Spinal cord (tissue), 9 donors: ENCODE measurements at regions not wholly inside any gene's neighbourhood (a gene's known extent, or its start where the extent isn't known, plus 50 kb on each side); places are given as distances from the start of the nearest gene placed in this dataset.

Source experiments
- DNase-seq, 6 donors: peaks; one replicate each; pipeline versions ENCODE4 v3.0.0 to v3.0.0-alpha.2; 2013 to 2015; ENCODE audit warnings: low spot score in 6 of 6, low read depth in 4 of 6
- H3K27ac ChIP-seq: one replicate; pipeline ENCODE4 v1.5.1; 2013; ENCODE audit warnings: low read depth, low read length, control low read depth
- H3K27me3 ChIP-seq: one replicate; pipeline ENCODE4 v1.6.1; 2013; ENCODE audit warnings: low read length; ENCODE audit not compliant: control insufficient read depth, insufficient read depth
- H3K36me3 ChIP-seq: one replicate; pipeline ENCODE4 v1.6.1; 2013; ENCODE audit warnings: low read length; ENCODE audit not compliant: control insufficient read depth, insufficient read depth
- H3K4me1 ChIP-seq: one replicate; pipeline ENCODE4 v1.6.1; 2013; ENCODE audit warnings: low read length; ENCODE audit not compliant: control insufficient read depth, insufficient read depth
- H3K4me3 ChIP-seq: one replicate; pipeline ENCODE4 v1.5.1; 2013; ENCODE audit warnings: low read depth, low read length, control low read depth
- H3K9me3 ChIP-seq: one replicate; pipeline ENCODE4 v1.6.1; 2013; ENCODE audit warnings: low read length; ENCODE audit not compliant: control insufficient read depth, insufficient read depth
- WGBS: methylation state at CpG from one replicate; pipeline ENCODE4 v1.1.5; 2013; ENCODE audit warnings: missing lambda C conversion rate; ENCODE audit not compliant: insufficient coverage; 5-methylcytosine and 5-hydroxymethylcytosine counted together
- donor health status: healthy.

DNA sequence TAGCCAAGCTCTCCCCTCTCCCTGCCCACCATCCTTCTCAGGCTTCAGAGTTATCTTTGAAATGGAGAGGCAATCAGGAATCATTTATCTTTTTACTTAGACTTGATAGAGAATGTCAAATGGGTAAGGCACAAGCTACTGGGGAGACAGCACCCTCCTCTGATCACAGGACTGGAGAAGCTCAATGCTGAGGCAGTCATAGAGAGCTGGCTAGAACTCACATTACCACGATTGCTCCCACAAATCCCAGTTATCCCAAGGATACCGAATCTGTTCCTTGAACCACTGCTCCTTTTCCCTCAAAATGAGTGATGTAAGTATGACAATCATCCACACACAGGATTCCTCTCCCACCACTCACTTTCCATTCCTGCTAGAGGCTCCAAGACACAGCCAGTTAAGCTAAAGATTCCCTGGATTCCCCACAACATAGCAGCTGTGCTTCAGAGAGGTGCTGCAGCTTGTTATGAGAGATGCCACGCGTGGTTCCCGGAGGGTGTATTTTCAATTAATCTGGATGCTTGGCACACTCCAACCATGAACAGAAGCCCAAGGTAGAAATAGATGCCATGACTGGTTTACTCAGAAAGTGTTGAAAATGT is 96.2 kb upstream of the VGLL2 start:
- Histone ChIP-seq H3K27me3 (no peaks in the 10 kb centered on the region), H3K27ac (no peak overlapping the region), H3K9me3 (no peaks in the 10 kb centered on the region), H3K4me1 (no peaks in the 10 kb centered on the region), H3K36me3 (no peaks in the 10 kb centered on the region), H3K4me3 (no peak overlapping the region)
- no CpG with 5 or more reads among the region's 5 CpGs for WGBS
- DNase-seq, result peak in 3 of 6 donors; percentile 19 to 86 (median 61)

GRCh38 chr6:117169781-117170281 is 95.5 kb upstream of the VGLL2 start:
- WGBS, result no CpG with 5 or more reads among the region's 1 CpG
- DNase-seq, result peak in 3 of 6 donors; percentile 10 to 70 (median 34)
- Histone ChIP-seq H3K4me3 (no peak overlapping the region), H3K36me3 (no peaks in the 10 kb centered on the region), H3K9me3 (no peaks in the 10 kb centered on the region), H3K4me1 (no peaks in the 10 kb centered on the region), H3K27me3 (no peaks in the 10 kb centered on the region), H3K27ac (no peak overlapping the region)

- no peaks in the 10 kb centered on the region for H3K9me3 ChIP-seq
- H3K4me3 ChIP-seq, result no peak overlapping the region
- no peaks in the 10 kb centered on the region for H3K36me3 ChIP-seq
- H3K27me3 ChIP-seq, result no peaks in the 10 kb centered on the region
- no peak overlapping the region for H3K27ac ChIP-seq
- DNase-seq, result no peak
- no peaks in the 10 kb centered on the region for H3K4me1 ChIP-seq
Observed at GRCh38 chr6:117174835-117175360, 90.5 kb upstream of the VGLL2 start.

DNA sequence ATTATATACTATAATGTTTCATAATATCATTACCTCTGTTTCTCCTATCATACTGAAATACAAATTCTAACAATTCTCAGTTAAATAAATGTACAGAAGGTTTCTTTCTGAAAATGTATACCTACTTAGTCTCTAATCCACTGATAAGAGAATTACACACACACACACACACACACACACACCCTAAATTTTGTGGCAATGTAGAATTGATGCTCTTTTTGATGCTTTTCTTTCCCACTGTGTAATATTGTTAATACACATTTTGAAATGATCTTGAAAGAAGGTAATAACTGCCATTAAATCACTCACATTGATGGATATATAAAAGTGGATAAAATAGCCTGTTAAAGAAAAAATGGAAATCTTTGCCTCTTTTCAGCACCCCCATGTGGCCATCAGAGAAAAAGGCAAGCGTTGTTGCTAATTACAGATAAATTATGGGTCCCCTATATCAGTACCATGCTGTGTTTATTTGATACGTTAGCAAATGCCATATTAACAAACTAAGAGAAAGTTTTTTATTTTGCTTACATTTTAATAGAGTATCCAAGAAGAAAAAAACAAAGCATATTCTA is 76.6 kb upstream of the VGLL2 start:
- Histone ChIP-seq H3K4me3 (no peak overlapping the region), H3K9me3 (no peaks in the 10 kb centered on the region), H3K36me3 (no peaks in the 10 kb centered on the region), H3K27me3 (no peaks in the 10 kb centered on the region), H3K27ac (no peak overlapping the region), H3K4me1 (no peaks in the 10 kb centered on the region)
- peak in 1 of 6 donors; percentile 38 for DNase-seq
- no CpG with 5 or more reads among the region's 2 CpGs for WGBS

DNA sequence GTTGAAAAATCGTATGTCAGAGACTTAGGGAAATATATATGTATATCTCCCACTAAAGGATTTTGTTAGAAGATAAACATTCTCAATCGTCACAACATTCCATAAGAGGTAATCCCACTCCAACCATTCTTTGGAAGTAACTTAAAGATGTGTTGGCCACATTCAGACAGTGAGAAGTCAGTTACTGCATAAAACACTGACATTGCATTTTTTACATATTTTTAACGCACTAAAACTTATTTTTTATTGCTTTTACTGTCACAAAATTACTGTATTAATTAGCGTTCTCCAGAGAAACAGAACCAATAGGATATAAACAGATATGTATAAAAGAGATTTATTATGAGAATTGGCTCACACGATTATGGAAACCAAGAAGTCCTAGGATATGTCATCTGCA is 74.3 kb upstream of the VGLL2 start:
- Histone ChIP-seq H3K27me3 (no peaks in the 10 kb centered on the region), H3K9me3 (no peaks in the 10 kb centered on the region), H3K27ac (no peak overlapping the region), H3K4me3 (no peak overlapping the region), H3K36me3 (no peaks in the 10 kb centered on the region), H3K4me1 (no peaks in the 10 kb centered on the region)
- DNase-seq, result no peak
- no CpG with 5 or more reads among the region's 5 CpGs for WGBS

- H3K27ac ChIP-seq, result no peak overlapping the region
Observed at GRCh38 chr6:117191448-117191847, 73.9 kb upstream of the VGLL2 start.

GRCh38 chr6:117194271-117194670 is 71.1 kb upstream of the VGLL2 start:
- Histone ChIP-seq H3K36me3 (no peaks in the 10 kb centered on the region), H3K27me3 (no peaks in the 10 kb centered on the region), H3K4me1 (no peaks in the 10 kb centered on the region), H3K27ac (no peak overlapping the region), H3K9me3 (no peaks in the 10 kb centered on the region), H3K4me3 (no peak overlapping the region)
- no CpG with 5 or more reads among the region's 2 CpGs for WGBS
- no peak for DNase-seq

More at GRCh38 chr6:117191448-117191847, 73.9 kb upstream of the VGLL2 start:
- Histone ChIP-seq H3K27me3 (no peaks in the 10 kb centered on the region), H3K4me1 (no peaks in the 10 kb centered on the region), H3K4me3 (no peak overlapping the region), H3K9me3 (no peaks in the 10 kb centered on the region), H3K36me3 (no peaks in the 10 kb centered on the region)
- no peak for DNase-seq
- WGBS, result no CpG with 5 or more reads among the region's 1 CpG

DNA sequence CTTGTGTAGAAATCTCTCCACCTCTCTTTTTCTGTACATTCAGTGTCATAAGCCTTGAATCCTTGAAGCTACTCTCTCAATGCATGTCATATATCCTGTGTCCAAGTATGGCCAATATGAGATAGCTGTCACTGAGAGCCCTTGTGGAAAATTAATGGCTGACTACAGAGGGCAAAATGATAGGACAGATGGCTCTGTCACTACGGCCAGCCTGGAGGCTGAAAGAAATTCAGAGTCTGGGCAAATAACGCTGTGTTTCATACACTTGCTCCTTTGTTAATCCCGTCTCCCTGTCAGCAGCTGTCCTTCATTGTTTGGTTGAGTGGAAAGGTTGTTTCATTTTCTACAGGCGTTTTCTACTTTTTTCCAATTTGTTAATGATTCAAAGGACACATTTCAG is 70.4 kb upstream of the VGLL2 start:
- peak in 3 of 6 donors; percentile 22 to 47 (median 46) for DNase-seq
- WGBS, result 29% methylated on average over 1 of the region's 4 CpGs
- Histone ChIP-seq H3K27me3 (no peaks in the 10 kb centered on the region), H3K4me1 (no peaks in the 10 kb centered on the region), H3K36me3 (no peaks in the 10 kb centered on the region), H3K4me3 (no peak overlapping the region), H3K27ac (no peak overlapping the region), H3K9me3 (no peaks in the 10 kb centered on the region)

GRCh38 chr6:117195728-117196127 is 69.6 kb upstream of the VGLL2 start:
- DNase-seq, result no peak
- no peaks in the 10 kb centered on the region for H3K4me1 ChIP-seq
- H3K27me3 ChIP-seq, result no peaks in the 10 kb centered on the region
- H3K27ac ChIP-seq, result no peak overlapping the region
- H3K9me3 ChIP-seq, result no peaks in the 10 kb centered on the region
- no peak overlapping the region for H3K4me3 ChIP-seq
- H3K36me3 ChIP-seq, result no peaks in the 10 kb centered on the region
- WGBS, result 62% methylated on average over 2 of the region's 3 CpGs

- Histone ChIP-seq H3K27ac (no peak overlapping the region), H3K4me3 (no peak overlapping the region), H3K27me3 (no peaks in the 10 kb centered on the region), H3K4me1 (no peaks in the 10 kb centered on the region), H3K36me3 (no peaks in the 10 kb centered on the region), H3K9me3 (no peaks in the 10 kb centered on the region)
- WGBS, result no CpG with 5 or more reads among the region's 2 CpGs
- DNase-seq, result peak in 2 of 6 donors; percentile 19 to 27
Observed at GRCh38 chr6:117200067-117200466, 65.3 kb upstream of the VGLL2 start.
